ENCODE measurements at regions not wholly inside any gene's neighbourhood (a gene's known extent, or its start where the extent isn't known, plus 50 kb on each side); places are given as distances from the start of the nearest gene placed in this dataset.

DNA sequence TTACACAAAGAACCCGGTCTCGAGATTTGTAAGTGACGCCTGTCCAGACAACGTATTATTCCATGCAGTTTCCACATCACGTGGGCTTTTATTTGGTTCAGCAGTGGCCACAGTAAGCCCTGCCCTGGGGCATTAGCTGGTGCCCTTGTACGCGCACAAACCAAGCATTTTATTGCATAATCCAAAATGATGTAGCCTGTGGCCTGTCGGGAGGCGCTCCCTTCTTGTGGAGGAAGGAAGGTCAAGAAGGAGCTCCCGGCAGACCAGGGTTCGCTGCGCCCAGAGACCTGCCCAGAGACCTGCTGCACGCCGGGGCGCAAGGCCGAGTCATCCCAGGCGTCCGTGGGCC lies 179.6 kb upstream of the ALKAL2 start:
- ATAC-seq: no peak
- no peak for TF ChIP-seq TSHZ2 (CRISPR knock-in tag; IDR thresholded peaks at IDR 0.05)
- no peak for TF ChIP-seq TOX (CRISPR knock-in tag; IDR thresholded peaks at IDR 0.05; ENCODE audit: borderline replicate concordance)
- TF ChIP-seq ZFP3 (CRISPR knock-in tag; IDR thresholded peaks at IDR 0.05): no peak
- TF ChIP-seq, protein P1, sequence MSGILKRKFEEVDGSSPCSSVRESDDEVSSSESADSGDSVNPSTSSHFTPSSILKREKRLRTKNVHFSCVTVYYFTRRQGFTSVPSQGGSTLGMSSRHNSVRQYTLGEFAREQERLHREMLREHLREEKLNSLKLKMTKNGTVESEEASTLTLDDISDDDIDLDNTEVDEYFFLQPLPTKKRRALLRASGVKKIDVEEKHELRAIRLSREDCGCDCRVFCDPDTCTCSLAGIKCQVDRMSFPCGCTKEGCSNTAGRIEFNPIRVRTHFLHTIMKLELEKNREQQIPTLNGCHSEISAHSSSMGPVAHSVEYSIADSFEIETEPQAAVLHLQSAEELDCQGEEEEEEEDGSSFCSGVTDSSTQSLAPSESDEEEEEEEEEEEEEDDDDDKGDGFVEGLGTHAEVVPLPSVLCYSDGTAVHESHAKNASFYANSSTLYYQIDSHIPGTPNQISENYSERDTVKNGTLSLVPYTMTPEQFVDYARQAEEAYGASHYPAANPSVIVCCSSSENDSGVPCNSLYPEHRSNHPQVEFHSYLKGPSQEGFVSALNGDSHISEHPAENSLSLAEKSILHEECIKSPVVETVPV (CRISPR knock-in tag; IDR thresholded peaks at IDR 0.05): no peak
- no peak for TF ChIP-seq TCF4 (CRISPR knock-in tag; IDR thresholded peaks at IDR 0.05; ENCODE audit: borderline replicate concordance)
- TF ChIP-seq BACH2 (CRISPR knock-in tag; IDR thresholded peaks at IDR 0.05; ENCODE audit: borderline replicate concordance): no peak
- no peak for TF ChIP-seq ESRRG (CRISPR knock-in tag; IDR thresholded peaks at IDR 0.05)
- TF ChIP-seq, protein P2, sequence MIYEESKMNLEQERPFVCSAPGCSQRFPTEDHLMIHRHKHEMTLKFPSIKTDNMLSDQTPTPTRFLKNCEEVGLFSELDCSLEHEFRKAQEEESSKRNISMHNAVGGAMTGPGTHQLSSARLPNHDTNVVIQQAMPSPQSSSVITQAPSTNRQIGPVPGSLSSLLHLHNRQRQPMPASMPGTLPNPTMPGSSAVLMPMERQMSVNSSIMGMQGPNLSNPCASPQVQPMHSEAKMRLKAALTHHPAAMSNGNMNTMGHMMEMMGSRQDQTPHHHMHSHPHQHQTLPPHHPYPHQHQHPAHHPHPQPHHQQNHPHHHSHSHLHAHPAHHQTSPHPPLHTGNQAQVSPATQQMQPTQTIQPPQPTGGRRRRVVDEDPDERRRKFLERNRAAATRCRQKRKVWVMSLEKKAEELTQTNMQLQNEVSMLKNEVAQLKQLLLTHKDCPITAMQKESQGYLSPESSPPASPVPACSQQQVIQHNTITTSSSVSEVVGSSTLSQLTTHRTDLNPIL (CRISPR knock-in tag; IDR thresholded peaks at IDR 0.05; ENCODE audit: low read depth): no peak
- no peak for TF ChIP-seq RARB (CRISPR knock-in tag; IDR thresholded peaks at IDR 0.05)
- TF ChIP-seq ZC3H10 (CRISPR knock-in tag; IDR thresholded peaks at IDR 0.05): no peak
- TF ChIP-seq PPARA (CRISPR knock-in tag; IDR thresholded peaks at IDR 0.05; ENCODE audit: borderline replicate concordance): no peak
- no peak for TF ChIP-seq OSR1 (CRISPR knock-in tag; IDR thresholded peaks at IDR 0.05)
- no peak for TF ChIP-seq ZFP30 (CRISPR knock-in tag; IDR thresholded peaks at IDR 0.05)
- no peak for TF ChIP-seq ZNF565 (CRISPR knock-in tag; conservative IDR thresholded peaks at IDR 0.05; ENCODE audit: low read depth)

DNA sequence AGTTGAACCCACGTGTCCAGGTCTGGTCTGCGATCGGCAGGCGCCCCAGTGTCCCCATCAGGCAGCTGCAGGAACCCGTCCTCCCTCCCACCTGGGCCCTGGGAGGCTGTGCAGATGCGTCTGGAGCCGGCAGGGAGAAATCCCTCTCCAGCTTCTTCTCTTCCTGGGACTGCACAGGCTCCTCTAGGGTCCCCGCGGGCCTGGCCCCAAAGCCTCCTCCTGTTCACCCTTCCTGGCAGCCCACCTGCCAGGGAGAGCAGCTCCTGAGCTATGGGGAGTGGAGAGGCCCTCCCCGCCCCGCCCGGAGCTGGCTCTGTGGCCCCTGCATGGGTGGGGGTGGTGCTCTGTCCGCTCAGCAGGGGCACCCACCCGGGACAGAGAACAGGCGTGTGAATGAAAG lies 179.2 kb upstream of the ALKAL2 start:
- ATAC-seq: no peak
- TF ChIP-seq TSHZ2 (CRISPR knock-in tag; IDR thresholded peaks at IDR 0.05): no peak
- no peak for TF ChIP-seq ARNTL (CRISPR knock-in tag; IDR thresholded peaks at IDR 0.05; ENCODE audit: borderline replicate concordance, low read depth)
- no peak for TF ChIP-seq ISL1 (CRISPR knock-in tag; IDR thresholded peaks at IDR 0.05)
- TF ChIP-seq ZC3H10 (CRISPR knock-in tag; IDR thresholded peaks at IDR 0.05): no peak
- no peak for TF ChIP-seq PPARA (CRISPR knock-in tag; IDR thresholded peaks at IDR 0.05; ENCODE audit: borderline replicate concordance)
- TF ChIP-seq CSDC2 (CRISPR knock-in tag; IDR thresholded peaks at IDR 0.05): no peak
- no peak for TF ChIP-seq PATZ1 (CRISPR knock-in tag; IDR thresholded peaks at IDR 0.05; ENCODE audit: borderline replicate concordance)
- TF ChIP-seq GLIS3 (CRISPR knock-in tag; IDR thresholded peaks at IDR 0.05): no peak
- no peak for TF ChIP-seq TCF4 (CRISPR knock-in tag; IDR thresholded peaks at IDR 0.05; ENCODE audit: borderline replicate concordance)
- TF ChIP-seq POU6F1 (CRISPR knock-in tag; IDR thresholded peaks at IDR 0.05; ENCODE audit: borderline replicate concordance, low read depth): no peak
- TF ChIP-seq, protein P2 (CRISPR knock-in tag; IDR thresholded peaks at IDR 0.05; ENCODE audit: low read depth): no peak
- no peak for TF ChIP-seq BACH2 (CRISPR knock-in tag; IDR thresholded peaks at IDR 0.05; ENCODE audit: borderline replicate concordance)
- no peak for TF ChIP-seq ZNF8 (CRISPR knock-in tag; IDR thresholded peaks at IDR 0.05)
- TF ChIP-seq ESRRG (CRISPR knock-in tag; IDR thresholded peaks at IDR 0.05): no peak
- no peak for TF ChIP-seq SNAI2 (CRISPR knock-in tag; IDR thresholded peaks at IDR 0.05)
